ENCODE measurements at regions not wholly inside any gene's neighbourhood (a gene's known extent, or its start where the extent isn't known, plus 50 kb on each side); places are given as distances from the start of the nearest gene placed in this dataset.

GRCh38 chr20:24877652-24878051 is 71.4 kb upstream of the CST7 start:
- no peak for DNase-seq
- H3K4me3 ChIP-seq (ENCODE audit: low read depth, low read length), result no peak overlapping the region
- no peaks in the 10 kb centered on the region for H3K9me3 ChIP-seq (ENCODE audit: severe bottlenecking)
- no peak for TF ChIP-seq CTCF (IDR thresholded peaks at IDR 0.05; ENCODE audit: low read depth, low read length)
- no peaks in the 10 kb centered on the region for H3K27me3 ChIP-seq (ENCODE audit: insufficient read depth, low read depth, severe bottlenecking)
- no peaks in the 10 kb centered on the region for H3K36me3 ChIP-seq
- H3K27ac ChIP-seq, result no peak overlapping the region

GRCh38 chr20:24878657-24879056 is 70.4 kb upstream of the CST7 start:
- no peak for DNase-seq
- Histone ChIP-seq H3K36me3 (no peaks in the 10 kb centered on the region), H3K4me3 (ENCODE audit: low read depth, low read length) (no peak overlapping the region), H3K27ac (no peak overlapping the region), H3K27me3 (ENCODE audit: insufficient read depth, low read depth, severe bottlenecking) (no peaks in the 10 kb centered on the region), H3K9me3 (ENCODE audit: severe bottlenecking) (no peaks in the 10 kb centered on the region)
- TF ChIP-seq CTCF (IDR thresholded peaks at IDR 0.05; ENCODE audit: low read depth, low read length), result no peak

DNA sequence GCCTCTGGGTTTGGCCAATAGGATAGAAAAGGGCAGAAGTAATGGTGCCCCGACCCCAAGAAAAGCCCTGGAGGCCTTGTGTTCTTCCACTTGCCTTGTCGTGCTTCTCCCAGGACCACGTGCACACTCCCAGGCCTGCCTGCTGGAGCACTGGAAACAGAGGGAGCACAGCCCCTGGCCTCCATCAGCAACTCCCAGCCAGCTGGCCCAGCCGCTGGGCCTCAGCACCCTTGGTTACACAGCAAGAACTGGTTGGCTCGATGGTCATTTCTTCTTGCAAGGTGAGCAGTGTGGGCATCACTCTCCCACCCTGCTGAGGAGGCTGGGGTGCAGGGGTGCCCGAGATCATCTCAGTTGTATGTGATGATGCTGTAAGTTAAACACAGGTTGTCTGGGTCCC is 69.2 kb upstream of the CST7 start:
- no peak for TF ChIP-seq CTCF (IDR thresholded peaks at IDR 0.05; ENCODE audit: low read depth, low read length)
- Histone ChIP-seq H3K27ac (no peak overlapping the region), H3K27me3 (ENCODE audit: insufficient read depth, low read depth, severe bottlenecking) (no peaks in the 10 kb centered on the region), H3K4me3 (ENCODE audit: low read depth, low read length) (no peak overlapping the region), H3K9me3 (ENCODE audit: severe bottlenecking) (no peaks in the 10 kb centered on the region), H3K36me3 (no peaks in the 10 kb centered on the region)
- no peak for DNase-seq

DNA sequence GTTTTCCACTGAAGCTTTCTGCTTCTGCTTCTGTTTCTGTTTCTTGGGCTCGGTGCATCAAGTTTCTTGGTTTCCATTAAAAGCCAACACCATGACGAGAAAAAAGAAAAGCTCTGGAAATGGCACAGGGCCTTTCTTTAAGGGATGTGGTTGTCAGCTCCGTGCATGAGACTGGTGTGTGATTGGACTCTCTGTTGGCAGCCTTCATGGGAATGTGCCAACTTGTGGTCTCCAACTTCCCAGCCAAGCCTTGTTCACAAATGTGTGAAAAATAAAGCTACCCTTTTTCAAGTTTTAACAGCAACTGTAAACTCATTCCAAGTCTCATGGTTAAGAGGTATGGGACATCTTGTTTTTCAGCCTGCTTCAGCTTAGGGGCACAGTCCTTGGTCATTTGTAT is 68.7 kb upstream of the CST7 start:
- no peak overlapping the region for H3K27ac ChIP-seq
- no peak for DNase-seq
- no peaks in the 10 kb centered on the region for H3K9me3 ChIP-seq (ENCODE audit: severe bottlenecking)
- H3K27me3 ChIP-seq (ENCODE audit: insufficient read depth, low read depth, severe bottlenecking), result no peaks in the 10 kb centered on the region
- H3K36me3 ChIP-seq, result no peaks in the 10 kb centered on the region
- no peak for TF ChIP-seq CTCF (IDR thresholded peaks at IDR 0.05; ENCODE audit: low read depth, low read length)
- no peak overlapping the region for H3K4me3 ChIP-seq (ENCODE audit: low read depth, low read length)

GRCh38 chr20:24890286-24890685 is 58.8 kb upstream of the CST7 start:
- H3K9me3 ChIP-seq (ENCODE audit: severe bottlenecking), result no peaks in the 10 kb centered on the region
- no peak overlapping the region for H3K4me3 ChIP-seq (ENCODE audit: low read depth, low read length)
- no peaks in the 10 kb centered on the region for H3K36me3 ChIP-seq
- no peak overlapping the region for H3K27ac ChIP-seq
- TF ChIP-seq CTCF (IDR thresholded peaks at IDR 0.05; ENCODE audit: low read depth, low read length), result no peak
- DNase-seq, result no peak
- H3K27me3 ChIP-seq (ENCODE audit: insufficient read depth, low read depth, severe bottlenecking), result no peaks in the 10 kb centered on the region

DNA sequence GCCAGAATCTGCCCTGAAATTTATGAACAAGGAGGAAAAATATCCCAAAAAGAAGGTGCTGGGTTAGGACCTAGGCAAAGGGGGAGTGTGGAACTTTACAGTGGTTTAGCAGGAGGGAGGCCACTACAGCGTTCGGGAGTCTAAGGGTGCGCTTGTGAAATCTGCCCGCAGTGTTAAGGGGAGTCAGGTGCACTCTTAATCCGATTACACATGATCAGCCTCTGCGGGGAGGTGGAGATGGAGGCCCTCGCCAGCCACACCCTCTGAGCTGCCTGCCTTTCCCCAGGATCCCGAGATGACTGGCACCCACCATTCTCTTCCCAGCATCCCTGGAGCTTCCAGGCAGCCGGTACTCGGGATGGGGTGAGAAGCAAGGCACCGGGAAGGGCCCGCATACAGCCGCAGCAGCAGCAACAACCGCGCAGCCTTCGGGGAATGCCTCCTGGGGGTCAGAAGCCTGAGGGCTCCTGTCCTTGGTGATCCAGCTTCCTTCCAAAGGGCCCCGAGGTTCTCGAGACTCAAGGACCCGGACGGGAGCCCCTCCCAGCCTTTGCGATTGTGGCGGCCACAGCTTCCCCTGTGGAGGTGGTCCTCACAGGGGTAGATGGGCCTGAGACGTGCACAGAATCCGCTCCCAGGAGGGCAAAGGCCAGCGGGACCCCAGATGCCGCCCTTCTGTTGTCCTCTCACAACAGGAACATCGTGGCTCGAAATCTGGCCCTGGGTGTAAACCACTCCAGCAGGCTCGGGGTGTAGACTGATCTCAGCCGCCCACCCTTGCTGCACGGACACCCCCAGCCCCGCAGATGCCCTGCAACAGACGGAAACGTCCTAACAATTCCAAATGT is 57.3 kb upstream of the CST7 start:
- H3K9me3 ChIP-seq (ENCODE audit: severe bottlenecking), result no peaks in the 10 kb centered on the region
- TF ChIP-seq CTCF (IDR thresholded peaks at IDR 0.05; ENCODE audit: low read depth, low read length), result no peak

More for the DNA sequence above, 57.3 kb upstream of the CST7 start:
- DNase-seq, result peak; percentile 83
- H3K36me3 ChIP-seq, result no peaks in the 10 kb centered on the region
- H3K27ac ChIP-seq, result no peak overlapping the region
- no peaks in the 10 kb centered on the region for H3K27me3 ChIP-seq (ENCODE audit: insufficient read depth, low read depth, severe bottlenecking)
- peak overlapping the region; percentile 20 for H3K4me3 ChIP-seq (ENCODE audit: low read depth, low read length)

All from WERI-Rb-1 (cell line).